Kidney (tissue), 13 donors: ENCODE measurements at regions not wholly inside any gene's neighbourhood (a gene's known extent, or its start where the extent isn't known, plus 50 kb on each side); places are given as distances from the start of the nearest gene placed in this dataset.
A peak's percentile ranks its signal among the peaks of the same experiment; 100 is the strongest.

Experiments used
- DNase-seq, 5 donors: peaks; one replicate each; pipeline ENCODE4 v3.0.0-alpha.2; 2013 to 2020
- FAIRE-seq: peaks from 2 replicates; lab custom pipeline; 2012; peaks lifted over from hg19 to GRCh38; lab: Jason Lieb, UNC
- H3K27ac ChIP-seq, 2 donors: one replicate each; pipeline ENCODE4 v1.7.0; 2013; ENCODE audit warnings: low read depth in 2 of 2, low read length in 2 of 2, inconsistent platforms in 1 of 2
- H3K27me3 ChIP-seq: one replicate; pipeline ENCODE4 v1.7.1; 2013; ENCODE audit warnings: low read length, inconsistent platforms; ENCODE audit not compliant: control insufficient read depth, insufficient read depth
- H3K36me3 ChIP-seq, 3 donors: one replicate each; pipeline versions ENCODE4 v1.7.0 to v1.7.1; 2013; ENCODE audit warnings: low read length in 3 of 3, control low read depth in 1 of 3, inconsistent platforms in 1 of 3; ENCODE audit not compliant: insufficient read depth in 3 of 3, control insufficient read depth in 2 of 3
- H3K4me1 ChIP-seq, 3 donors: one replicate each; pipeline versions ENCODE4 v1.7.0 to v1.7.1; 2013; ENCODE audit warnings: low read length in 3 of 3, inconsistent platforms in 1 of 3, low read depth in 1 of 3; ENCODE audit not compliant: control insufficient read depth in 2 of 3, insufficient read depth in 2 of 3
- H3K4me3 ChIP-seq, 3 donors: one replicate each; pipeline versions ENCODE4 v1.7.0 to v1.8.1; 2013; ENCODE audit warnings: low read length in 3 of 3, control low read depth in 1 of 3, inconsistent platforms in 1 of 3
- H3K9ac ChIP-seq, 3 donors: one replicate each; pipeline versions ENCODE4 v1.7.0 to v1.7.1; 2013; ENCODE audit warnings: low read length in 3 of 3, control low read depth in 1 of 3, inconsistent platforms in 1 of 3
- H3K9me3 ChIP-seq, 3 donors: one replicate each; pipeline versions ENCODE4 v1.7.0 to v1.7.1; 2013; ENCODE audit warnings: low read length in 3 of 3, control low read depth in 1 of 3, inconsistent platforms in 1 of 3; ENCODE audit not compliant: control insufficient read depth in 2 of 3, insufficient read depth in 1 of 3
- intact Hi-C: fragments of 100-400 bp; cut with DNase I; formaldehyde crosslinking; loops from one replicate; pipeline ENCODE4 v1.11.1; 2022
- TF ChIP-seq, protein P1 (sequence below): IDR thresholded peaks from 3 replicates; pipeline ENCODE4 v1.5.1; 2012; ENCODE audit warnings: mild to moderate bottlenecking, moderate library complexity, borderline replicate concordance; ENCODE audit not compliant: insufficient read depth; ENCODE audit errors: extremely low read depth
- donor health status: control.
- donor health status: control.
- donor health status: control.
- donor health status: control.
- donor health status: control.
- donor health status: DM: yes; HTN: yes; CAD: no.
- donor health status: Normal renal cell carcinoma (clear cell type).

DNA sequence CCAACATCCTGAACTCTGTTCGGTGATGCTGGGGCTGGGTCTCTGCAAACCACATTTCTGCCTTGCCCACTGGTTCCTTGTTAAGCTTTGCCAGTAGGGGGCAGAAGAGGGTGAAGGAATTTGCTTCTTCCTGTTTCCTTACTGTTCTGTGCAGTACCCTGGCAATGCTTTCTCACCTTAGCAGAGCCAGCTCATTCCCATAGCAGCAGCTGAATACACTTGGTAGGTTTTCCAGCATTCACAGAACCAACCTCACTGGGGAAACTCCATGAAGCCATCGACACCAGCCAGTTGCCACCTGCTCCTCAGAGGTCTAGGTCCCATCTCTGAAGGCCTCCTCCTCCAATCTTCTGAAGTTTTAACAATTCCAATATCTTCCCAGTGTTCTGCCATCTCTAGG, 308.4 kb downstream of the PDCD6IP start:
- intact Hi-C loops = no loop called here
- Histone ChIP-seq H3K4me3 (no peak overlapping the region), H3K27me3 (no peaks in the 10 kb centered on the region), H3K27ac (no peak overlapping the region), H3K36me3 (no peaks in the 10 kb centered on the region), H3K9me3 (no peaks in the 10 kb centered on the region), H3K9ac (no peak overlapping the region), H3K4me1 (no peaks in the 10 kb centered on the region)
- TF ChIP-seq, protein P1, sequence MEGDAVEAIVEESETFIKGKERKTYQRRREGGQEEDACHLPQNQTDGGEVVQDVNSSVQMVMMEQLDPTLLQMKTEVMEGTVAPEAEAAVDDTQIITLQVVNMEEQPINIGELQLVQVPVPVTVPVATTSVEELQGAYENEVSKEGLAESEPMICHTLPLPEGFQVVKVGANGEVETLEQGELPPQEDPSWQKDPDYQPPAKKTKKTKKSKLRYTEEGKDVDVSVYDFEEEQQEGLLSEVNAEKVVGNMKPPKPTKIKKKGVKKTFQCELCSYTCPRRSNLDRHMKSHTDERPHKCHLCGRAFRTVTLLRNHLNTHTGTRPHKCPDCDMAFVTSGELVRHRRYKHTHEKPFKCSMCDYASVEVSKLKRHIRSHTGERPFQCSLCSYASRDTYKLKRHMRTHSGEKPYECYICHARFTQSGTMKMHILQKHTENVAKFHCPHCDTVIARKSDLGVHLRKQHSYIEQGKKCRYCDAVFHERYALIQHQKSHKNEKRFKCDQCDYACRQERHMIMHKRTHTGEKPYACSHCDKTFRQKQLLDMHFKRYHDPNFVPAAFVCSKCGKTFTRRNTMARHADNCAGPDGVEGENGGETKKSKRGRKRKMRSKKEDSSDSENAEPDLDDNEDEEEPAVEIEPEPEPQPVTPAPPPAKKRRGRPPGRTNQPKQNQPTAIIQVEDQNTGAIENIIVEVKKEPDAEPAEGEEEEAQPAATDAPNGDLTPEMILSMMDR = peak; percentile 49
- DNase-seq (peak in 4 of 5 donors; percentile 64 to 80 (median 68)), FAIRE-seq (no peak)

DNA sequence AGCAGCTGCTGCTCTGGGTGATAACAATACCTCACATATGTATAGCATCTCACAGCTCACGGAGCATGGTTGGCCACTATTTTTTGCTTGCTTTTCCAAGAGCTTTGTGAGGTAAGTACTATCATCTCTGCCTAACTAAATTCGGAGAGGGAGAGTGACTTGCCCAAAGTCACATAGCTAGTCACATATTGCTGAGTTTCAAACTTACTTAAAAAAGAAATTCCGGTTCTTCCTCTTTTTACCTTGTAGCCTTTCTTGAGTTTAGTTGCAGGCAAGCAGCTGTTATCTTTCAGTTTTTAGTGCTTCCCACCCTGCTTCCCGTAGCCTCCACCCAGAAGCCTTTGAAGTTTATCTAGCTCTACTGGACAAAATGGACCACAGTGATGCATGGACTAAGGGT, 309.2 kb downstream of the PDCD6IP start:
- no peaks in the 10 kb centered on the region for H3K27me3 ChIP-seq
- no peak overlapping the region for H3K27ac ChIP-seq
- no peaks in the 10 kb centered on the region for H3K4me1 ChIP-seq
- no peak for FAIRE-seq
- H3K9me3 ChIP-seq = no peaks in the 10 kb centered on the region
- no peak overlapping the region for H3K9ac ChIP-seq
- H3K36me3 ChIP-seq = no peaks in the 10 kb centered on the region
- TF ChIP-seq, protein P1 = no peak
- intact Hi-C loops = no loop called here
- no peak for DNase-seq
- no peak overlapping the region for H3K4me3 ChIP-seq

DNA sequence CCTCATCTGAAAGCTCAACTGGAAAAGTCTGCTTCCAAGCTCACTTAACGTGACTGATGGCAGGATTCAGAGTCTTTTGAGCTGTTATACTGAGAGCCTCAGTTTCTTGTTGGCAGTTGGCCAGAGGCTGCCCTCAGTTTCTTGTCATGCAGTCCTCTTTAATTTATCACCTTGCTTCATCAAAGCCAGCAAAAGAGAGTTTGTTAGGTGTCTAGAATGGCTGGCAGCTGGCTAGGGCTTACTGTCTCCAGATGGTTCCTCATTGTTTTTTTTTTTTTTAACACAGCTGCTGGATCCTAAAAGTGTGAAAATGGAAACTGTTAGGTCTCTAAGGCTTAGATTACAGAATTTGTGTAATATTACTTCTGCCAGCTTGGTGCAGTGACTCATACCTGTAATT, 310.6 kb downstream of the PDCD6IP start:
- TF ChIP-seq, protein P1 = no peak
- H3K4me1 ChIP-seq = no peaks in the 10 kb centered on the region
- H3K4me3 ChIP-seq = no peak overlapping the region
- FAIRE-seq (no peak), DNase-seq (no peak)
- no peaks in the 10 kb centered on the region for H3K36me3 ChIP-seq
- H3K27me3 ChIP-seq = no peaks in the 10 kb centered on the region
- no peak overlapping the region for H3K27ac ChIP-seq
- intact Hi-C loops = no loop called here
- H3K9me3 ChIP-seq = no peaks in the 10 kb centered on the region
- no peak overlapping the region for H3K9ac ChIP-seq

DNA sequence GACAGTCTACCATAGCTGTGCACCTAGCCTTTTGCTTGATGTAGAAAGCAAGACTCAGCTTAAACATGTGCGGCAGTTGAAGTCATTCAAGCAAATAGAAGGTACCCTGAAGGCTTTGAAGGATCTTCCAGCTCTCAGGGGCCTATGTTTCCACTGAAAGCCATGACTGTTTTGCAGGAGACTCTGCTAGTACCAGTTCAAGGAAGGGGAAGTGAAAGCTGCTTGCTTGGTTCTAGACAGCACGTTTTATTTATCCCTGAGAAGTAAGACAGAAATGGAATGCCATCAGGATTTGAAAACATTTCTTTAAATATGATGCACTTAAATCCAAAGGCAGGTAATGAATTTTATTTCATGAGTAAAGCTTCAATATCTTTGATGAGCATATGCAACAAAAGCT, 311.4 kb downstream of the PDCD6IP start:
- FAIRE-seq = no peak
- H3K4me1 ChIP-seq = no peaks in the 10 kb centered on the region
- H3K36me3 ChIP-seq = no peaks in the 10 kb centered on the region
- no peaks in the 10 kb centered on the region for H3K27me3 ChIP-seq
- no peaks in the 10 kb centered on the region for H3K9me3 ChIP-seq
- TF ChIP-seq, protein P1 = no peak
- intact Hi-C loops = no loop called here
- no peak overlapping the region for H3K9ac ChIP-seq
- H3K4me3 ChIP-seq = no peak overlapping the region
- H3K27ac ChIP-seq = no peak overlapping the region
- no peak for DNase-seq
